Loucy (cell line): ENCODE measurements at regions not wholly inside any gene's neighbourhood (a gene's known extent, or its start where the extent isn't known, plus 50 kb on each side); places are given as distances from the start of the nearest gene placed in this dataset.

ENCODE experiments used
- H2AFZ ChIP-seq: fragments of 200-600 bp; sonication (generic); 2 replicates; pipeline ENCODE4 v1.6.0; 2016; ENCODE audit warnings: antibody characterized with exemption, mild to moderate bottlenecking, low read length, moderate library complexity
- H3F3A ChIP-seq: fragments of 200-600 bp; 2 replicates; pipeline ENCODE4 v1.6.0; 2016; ENCODE audit warnings: antibody characterized with exemption, low read depth, mild to moderate bottlenecking
- H3K27me3 ChIP-seq: fragments of 200-600 bp; sonication (generic); 2 replicates; pipeline ENCODE4 v1.6.1; 2014; ENCODE audit warnings: low read length, mild to moderate bottlenecking; ENCODE audit not compliant: insufficient read depth, poor library complexity, severe bottlenecking
- H3K36me3 ChIP-seq: fragments of 200-600 bp; sonication (generic); 2 replicates; pipeline ENCODE4 v1.6.1; 2016; ENCODE audit warnings: low read length; ENCODE audit not compliant: insufficient read depth
- H3K4me1 ChIP-seq: fragments of 200-600 bp; sonication (generic); 2 replicates; pipeline ENCODE4 v1.5.1; 2014; ENCODE audit warnings: low read length, mild to moderate bottlenecking; ENCODE audit not compliant: insufficient read depth, poor library complexity, severe bottlenecking
- H3K4me2 ChIP-seq: fragments of 200-600 bp; sonication (generic); 2 replicates; pipeline ENCODE4 v1.6.0; 2014; ENCODE audit warnings: antibody characterized with exemption, low read length, low read depth, mild to moderate bottlenecking; ENCODE audit not compliant: poor library complexity, severe bottlenecking
- H3K4me3 ChIP-seq: fragments of 200-600 bp; sonication (generic); 2 replicates; pipeline ENCODE4 v1.5.1; 2014; ENCODE audit warnings: low read length, mild to moderate bottlenecking, mixed read lengths; ENCODE audit not compliant: poor library complexity, severe bottlenecking
- H3K79me2 ChIP-seq: fragments of 200-600 bp; sonication (generic); 2 replicates; pipeline ENCODE4 v1.6.1; 2014; ENCODE audit warnings: low read length; ENCODE audit not compliant: insufficient read depth
- H3K9ac ChIP-seq: fragments of 200-600 bp; sonication (generic); 2 replicates; pipeline ENCODE4 v1.6.0; 2014; ENCODE audit warnings: mild to moderate bottlenecking, low read depth, low read length, moderate library complexity; ENCODE audit not compliant: poor library complexity, severe bottlenecking
- H3K9me2 ChIP-seq: fragments of 200-600 bp; sonication (generic); replicated peaks from 2 replicates; pipeline ENCODE4 v1.6.1; 2016; ENCODE audit warnings: low read depth, low read length, mixed read lengths
- H3K9me3 ChIP-seq: fragments of 200-600 bp; sonication (generic); 2 replicates; pipeline ENCODE4 v1.6.1; 2014; ENCODE audit warnings: mild to moderate bottlenecking, antibody characterized with exemption, low read length, low read depth; ENCODE audit not compliant: insufficient read depth
- H4K20me1 ChIP-seq: fragments of 200-600 bp; sonication (generic); 2 replicates; pipeline ENCODE4 v1.6.0; 2014; ENCODE audit warnings: antibody characterized with exemption, low read length, mild to moderate bottlenecking; ENCODE audit not compliant: insufficient read depth, poor library complexity, severe bottlenecking
- EZH2phosphoT487 ChIP-seq: fragments of 200-600 bp; IDR thresholded peaks from 2 replicates; pipeline ENCODE4 v1.6.1; 2018; ENCODE audit warnings: antibody characterized with exemption, mild to moderate bottlenecking, moderate library complexity, borderline replicate concordance
- TF ChIP-seq, protein P1 (sequence below): fragments of 200-600 bp; sonication (generic); conservative IDR thresholded peaks from 2 replicates; pipeline ENCODE4 v1.5.1; 2014; ENCODE audit warnings: mild to moderate bottlenecking, antibody characterized with exemption, low read length

DNA sequence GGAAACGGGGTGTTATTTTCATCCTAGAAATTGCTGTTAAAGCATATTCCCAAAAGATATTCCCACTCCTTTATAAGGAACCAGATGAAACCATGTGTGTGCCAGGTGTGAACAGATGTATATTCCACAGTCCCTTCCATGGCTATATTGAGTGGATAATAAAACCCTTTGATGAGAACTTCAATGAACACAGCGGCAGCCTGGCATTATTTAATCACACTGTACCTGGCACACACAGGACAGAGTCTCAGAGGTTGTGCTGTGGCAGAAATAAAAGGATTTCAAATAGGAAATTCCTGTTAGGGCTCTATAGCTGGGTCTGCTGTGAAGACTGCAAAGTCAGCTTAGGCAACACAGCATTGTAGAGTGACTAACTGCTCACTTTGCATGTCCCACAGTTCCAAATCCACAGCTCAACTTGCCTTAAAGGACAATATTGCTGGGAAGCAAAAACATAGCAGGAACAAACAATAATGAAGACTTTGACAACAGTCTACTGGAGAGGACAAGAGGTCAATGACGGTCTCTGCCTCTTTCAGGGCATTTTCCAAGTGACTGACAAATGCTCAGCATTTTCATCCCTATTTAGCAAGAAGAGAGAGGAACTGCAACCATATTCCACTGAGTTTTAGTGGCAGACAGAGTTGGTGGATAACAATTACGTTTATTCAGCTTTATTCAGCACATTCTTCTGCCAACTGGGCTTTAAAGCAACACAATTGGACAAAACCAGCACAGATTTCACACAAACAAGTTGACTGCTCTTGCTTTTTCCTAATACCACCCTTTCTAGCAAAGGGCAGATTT, 255.7 kb upstream of the RGMB start:
- Histone ChIP-seq H3K9me2 (no peaks in the 10 kb centered on the region), H3K4me2 (no peak overlapping the region), H3K9ac (no peak overlapping the region), H2AFZ (no peak overlapping the region), H3K36me3 (no peaks in the 10 kb centered on the region), H3K4me3 (no peak overlapping the region), H3K27me3 (no peaks in the 10 kb centered on the region), H3K79me2 (no peaks in the 10 kb centered on the region), H3F3A (no peaks in the 10 kb centered on the region), H4K20me1 (no peaks in the 10 kb centered on the region), H3K9me3 (no peaks in the 10 kb centered on the region), H3K4me1 (no peaks in the 10 kb centered on the region)
- TF ChIP-seq, protein P1, sequence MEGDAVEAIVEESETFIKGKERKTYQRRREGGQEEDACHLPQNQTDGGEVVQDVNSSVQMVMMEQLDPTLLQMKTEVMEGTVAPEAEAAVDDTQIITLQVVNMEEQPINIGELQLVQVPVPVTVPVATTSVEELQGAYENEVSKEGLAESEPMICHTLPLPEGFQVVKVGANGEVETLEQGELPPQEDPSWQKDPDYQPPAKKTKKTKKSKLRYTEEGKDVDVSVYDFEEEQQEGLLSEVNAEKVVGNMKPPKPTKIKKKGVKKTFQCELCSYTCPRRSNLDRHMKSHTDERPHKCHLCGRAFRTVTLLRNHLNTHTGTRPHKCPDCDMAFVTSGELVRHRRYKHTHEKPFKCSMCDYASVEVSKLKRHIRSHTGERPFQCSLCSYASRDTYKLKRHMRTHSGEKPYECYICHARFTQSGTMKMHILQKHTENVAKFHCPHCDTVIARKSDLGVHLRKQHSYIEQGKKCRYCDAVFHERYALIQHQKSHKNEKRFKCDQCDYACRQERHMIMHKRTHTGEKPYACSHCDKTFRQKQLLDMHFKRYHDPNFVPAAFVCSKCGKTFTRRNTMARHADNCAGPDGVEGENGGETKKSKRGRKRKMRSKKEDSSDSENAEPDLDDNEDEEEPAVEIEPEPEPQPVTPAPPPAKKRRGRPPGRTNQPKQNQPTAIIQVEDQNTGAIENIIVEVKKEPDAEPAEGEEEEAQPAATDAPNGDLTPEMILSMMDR, result no peak
- TF ChIP-seq EZH2phosphoT487, result no peak

DNA sequence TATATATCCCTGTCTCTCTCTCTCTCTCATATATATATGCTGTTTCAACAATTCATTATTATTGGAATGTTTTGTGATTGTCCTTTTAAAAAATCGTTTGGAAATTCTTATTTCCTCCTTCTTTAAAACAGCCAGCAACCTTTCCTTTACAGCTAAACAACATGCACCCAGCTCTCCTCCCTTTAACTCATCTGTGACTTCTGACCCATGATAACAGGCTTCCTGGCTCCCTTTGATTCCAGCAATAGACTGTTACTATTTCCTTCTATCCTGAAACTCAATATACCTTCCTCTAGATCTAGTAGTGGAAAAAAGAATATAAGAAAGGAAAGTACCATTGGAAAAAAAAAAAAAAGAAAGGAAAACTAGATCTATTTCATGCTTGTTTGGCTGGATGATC, 254.7 kb upstream of the RGMB start:
- Histone ChIP-seq H3K9ac (no peak overlapping the region), H3K4me1 (no peaks in the 10 kb centered on the region), H3K79me2 (no peaks in the 10 kb centered on the region), H2AFZ (no peak overlapping the region), H3K4me3 (no peak overlapping the region), H3K9me2 (no peaks in the 10 kb centered on the region), H3F3A (no peaks in the 10 kb centered on the region), H3K27me3 (no peaks in the 10 kb centered on the region), H3K4me2 (no peak overlapping the region), H3K36me3 (no peaks in the 10 kb centered on the region), H3K9me3 (no peaks in the 10 kb centered on the region), H4K20me1 (no peaks in the 10 kb centered on the region)
- TF ChIP-seq EZH2phosphoT487, result no peak
- TF ChIP-seq, protein P1, result no peak

DNA sequence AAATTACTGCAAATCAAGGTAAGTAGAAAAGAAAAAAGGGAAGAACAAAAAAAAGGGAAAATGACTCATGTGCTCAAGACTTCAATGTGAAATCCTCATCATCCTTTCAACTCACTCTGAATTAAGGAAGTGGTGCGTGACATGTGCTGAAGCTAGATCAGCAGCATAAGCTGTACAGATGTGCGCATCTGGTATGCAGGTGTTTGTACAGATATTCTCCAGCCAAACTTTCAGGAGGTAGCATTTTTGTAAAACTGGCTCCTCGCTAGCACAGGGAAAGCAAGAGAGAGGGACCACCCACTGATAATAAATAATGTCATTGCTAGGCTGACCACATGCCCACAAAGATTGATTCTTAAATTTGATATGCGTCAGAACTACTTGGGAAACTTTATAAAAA, 253.9 kb upstream of the RGMB start:
- no peak overlapping the region for H2AFZ ChIP-seq
- H3K4me2 ChIP-seq, result no peak overlapping the region
- no peaks in the 10 kb centered on the region for H3F3A ChIP-seq
- no peaks in the 10 kb centered on the region for H3K27me3 ChIP-seq
- no peak for TF ChIP-seq EZH2phosphoT487
- TF ChIP-seq, protein P1, result no peak
- no peaks in the 10 kb centered on the region for H3K79me2 ChIP-seq
- no peaks in the 10 kb centered on the region for H3K4me1 ChIP-seq
- H4K20me1 ChIP-seq, result no peaks in the 10 kb centered on the region
- no peaks in the 10 kb centered on the region for H3K36me3 ChIP-seq
- no peak overlapping the region for H3K4me3 ChIP-seq
- no peaks in the 10 kb centered on the region for H3K9me3 ChIP-seq
- no peak overlapping the region for H3K9ac ChIP-seq
- H3K9me2 ChIP-seq, result no peaks in the 10 kb centered on the region
